SH-SY5Y (cell line): ENCODE measurements at regions not wholly inside any gene's neighbourhood (a gene's known extent, or its start where the extent isn't known, plus 50 kb on each side); places are given as distances from the start of the nearest gene placed in this dataset.

ENCODE experiments used
- GATA2 ChIP-seq: IDR thresholded peaks from 2 replicates; pipeline ENCODE4 v1.6.1; 2011; ENCODE audit warnings: mild to moderate bottlenecking, low read depth, low read length
- GATA3 ChIP-seq: IDR thresholded peaks from 2 replicates; pipeline ENCODE4 v1.6.1; 2011; ENCODE audit warnings: low read depth, mild to moderate bottlenecking, low read length, moderate library complexity

DNA sequence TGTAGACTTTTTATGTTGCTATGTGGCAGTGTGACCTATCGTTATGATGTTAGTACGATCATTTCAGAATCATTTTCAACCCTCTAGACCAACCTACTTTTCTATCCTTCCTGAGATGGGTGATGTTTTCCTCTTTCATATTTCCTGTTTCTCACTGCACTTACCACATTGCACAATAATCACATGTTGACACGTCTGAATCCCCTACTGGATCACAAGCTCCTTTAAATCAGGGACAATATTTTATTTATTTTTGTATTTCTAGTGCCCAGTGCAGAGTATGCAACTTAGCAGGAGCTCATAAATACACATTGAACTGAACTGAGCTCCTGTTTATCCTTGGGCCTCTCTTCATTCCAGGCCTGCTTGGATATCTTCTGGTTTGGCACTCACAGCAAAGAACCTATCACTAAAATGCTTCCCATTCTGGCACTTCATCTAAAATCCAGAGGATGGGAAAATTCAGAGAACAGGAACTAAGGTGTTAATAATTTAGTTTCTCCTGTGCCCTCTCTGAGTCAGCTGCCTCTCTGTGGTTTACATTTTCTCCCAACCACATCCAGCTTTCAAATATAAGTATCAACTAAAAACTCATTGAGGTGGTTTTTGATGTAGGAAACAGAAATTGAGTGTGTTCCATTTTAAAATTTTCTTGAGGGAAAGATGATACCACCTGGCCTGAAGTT is 69.4 kb upstream of the DYRK2 start:
- TF ChIP-seq GATA2: no peak
- no peak for TF ChIP-seq GATA3

DNA sequence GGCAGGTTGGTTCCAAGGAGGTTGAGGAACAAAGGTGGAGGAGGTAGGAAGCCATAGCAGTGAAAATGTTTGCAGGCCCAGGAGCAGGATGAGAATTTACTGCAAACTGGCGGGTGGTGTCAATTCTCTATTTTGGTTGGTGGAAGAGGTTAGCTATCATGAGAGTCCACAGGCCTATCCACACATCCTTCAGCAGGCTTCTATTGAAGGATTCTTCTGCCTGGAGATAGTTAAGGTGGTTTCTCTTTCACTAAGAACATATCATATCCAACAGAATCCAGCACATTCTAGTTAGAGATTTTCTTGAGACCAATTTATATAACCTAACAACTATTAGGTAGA is 68.9 kb upstream of the DYRK2 start:
- TF ChIP-seq GATA3: no peak
- TF ChIP-seq GATA2: no peak

DNA sequence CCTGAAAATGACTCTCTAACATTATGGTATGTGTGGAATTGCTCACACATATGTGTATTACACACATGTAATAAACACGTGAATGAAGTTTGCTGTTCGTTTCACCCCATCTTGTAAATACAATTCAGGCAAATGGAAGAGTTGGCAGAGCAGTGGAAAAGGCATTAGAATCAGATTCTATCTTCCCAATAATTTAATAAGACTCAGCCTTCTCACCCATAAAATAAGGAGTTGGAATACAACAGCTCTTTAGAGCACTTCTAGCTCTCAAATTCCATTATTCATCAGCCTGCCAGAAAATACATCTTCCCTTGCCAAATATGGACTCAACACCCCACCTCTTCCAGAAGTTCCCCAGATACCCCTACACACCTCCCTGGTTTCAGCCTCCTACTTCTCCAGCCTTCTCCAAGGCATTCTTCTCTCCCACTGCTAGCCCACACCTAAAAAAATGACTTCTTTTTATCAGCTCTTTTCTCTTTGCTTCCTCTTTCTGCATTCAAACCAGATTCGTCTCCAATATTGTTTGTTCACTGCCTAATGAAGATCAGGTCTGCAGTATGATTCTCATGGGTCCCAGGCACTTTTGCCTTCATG is 66.2 kb upstream of the DYRK2 start:
- TF ChIP-seq GATA3 (no peak), GATA2 (no peak)

DNA sequence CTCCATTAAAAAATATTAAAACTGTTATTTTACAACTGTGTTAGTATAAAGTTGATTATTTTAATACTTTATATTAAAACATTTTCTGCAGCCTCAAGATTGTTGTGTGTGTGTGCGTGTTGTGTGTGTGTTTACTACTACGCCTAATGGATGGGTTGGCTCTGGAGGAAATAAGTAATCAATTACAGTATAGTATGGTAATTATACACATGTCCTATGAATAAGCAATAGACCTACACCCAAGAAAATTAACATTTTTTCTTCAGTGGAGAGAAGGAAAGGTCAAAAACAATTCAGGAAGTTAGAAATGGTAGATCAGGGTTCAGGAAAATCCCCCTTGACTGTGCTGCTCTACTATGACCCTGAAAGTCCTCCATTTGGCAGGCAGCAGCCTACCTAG is 65.7 kb upstream of the DYRK2 start:
- TF ChIP-seq GATA3 (no peak), GATA2 (no peak)

DNA sequence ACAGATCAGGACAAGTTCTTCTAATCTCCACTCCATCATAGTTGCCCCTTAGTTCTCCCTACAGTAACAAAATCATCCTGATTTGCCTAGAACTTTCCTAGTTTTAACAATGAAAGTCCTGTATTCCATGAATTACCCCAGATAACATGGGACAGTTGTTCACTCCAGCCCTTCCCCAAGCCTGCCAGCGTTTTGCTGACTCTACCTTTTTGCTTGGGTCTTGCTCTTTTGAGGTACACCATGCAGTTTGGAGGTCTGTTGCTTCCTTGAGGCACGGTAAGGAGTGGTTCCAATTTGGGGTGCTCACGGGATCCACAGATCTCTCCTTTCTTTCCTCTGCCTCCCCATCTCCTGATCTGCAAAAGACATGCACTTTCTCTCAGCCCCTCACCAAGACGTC is 61.6 kb upstream of the DYRK2 start:
- TF ChIP-seq GATA3 (no peak), GATA2 (no peak)

DNA sequence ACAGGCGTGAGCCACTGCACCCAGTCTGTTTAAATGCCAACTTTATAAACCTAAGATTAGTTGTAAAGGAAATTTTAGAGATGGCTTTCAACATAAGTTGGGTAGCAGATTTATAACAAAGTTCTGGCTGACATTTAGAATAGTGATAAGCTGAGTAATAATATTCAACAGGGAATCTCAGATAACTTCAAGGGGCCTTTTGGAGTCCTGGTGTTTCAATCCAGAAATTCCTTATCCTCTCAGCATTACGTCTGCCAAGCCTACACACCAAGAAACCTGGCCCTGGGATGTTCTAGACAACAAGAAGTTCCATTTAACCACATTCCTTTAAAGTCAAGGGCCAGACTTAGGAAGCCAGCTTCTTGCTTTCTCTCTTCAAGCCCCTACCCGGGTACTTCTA is 59.5 kb upstream of the DYRK2 start:
- TF ChIP-seq GATA3 (no peak), GATA2 (no peak)

DNA sequence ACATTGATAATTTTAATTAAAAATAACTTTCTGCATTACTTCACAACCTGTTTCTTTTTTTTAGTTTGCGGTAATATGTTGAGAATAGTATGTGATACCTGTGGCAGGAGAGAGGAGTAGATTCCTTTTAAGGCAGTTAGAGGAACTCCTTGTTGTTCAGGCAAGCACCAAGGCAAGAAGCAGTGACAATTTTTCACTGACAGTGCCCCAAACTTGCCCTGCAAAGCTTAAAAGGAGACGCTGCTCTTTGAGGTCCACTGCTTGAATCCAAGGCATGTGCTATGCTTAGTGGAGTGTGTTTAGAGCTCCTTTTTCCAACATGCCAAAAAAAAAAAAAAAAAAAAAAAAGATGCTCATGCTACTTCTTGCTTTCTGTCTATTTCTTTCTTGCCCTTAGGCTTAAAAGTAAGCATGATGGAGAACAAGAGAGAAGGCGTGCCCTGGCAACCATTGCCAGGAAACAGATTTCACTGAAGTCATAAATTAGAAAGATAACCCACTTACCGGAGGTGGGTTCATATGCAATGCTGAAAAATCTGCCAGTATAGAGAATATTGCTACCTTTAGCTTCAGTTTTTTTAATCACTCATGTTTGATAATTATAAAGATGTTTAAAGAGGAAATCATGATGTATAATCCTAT is 58.3 kb upstream of the DYRK2 start:
- no peak for TF ChIP-seq GATA2
- TF ChIP-seq GATA3: no peak

DNA sequence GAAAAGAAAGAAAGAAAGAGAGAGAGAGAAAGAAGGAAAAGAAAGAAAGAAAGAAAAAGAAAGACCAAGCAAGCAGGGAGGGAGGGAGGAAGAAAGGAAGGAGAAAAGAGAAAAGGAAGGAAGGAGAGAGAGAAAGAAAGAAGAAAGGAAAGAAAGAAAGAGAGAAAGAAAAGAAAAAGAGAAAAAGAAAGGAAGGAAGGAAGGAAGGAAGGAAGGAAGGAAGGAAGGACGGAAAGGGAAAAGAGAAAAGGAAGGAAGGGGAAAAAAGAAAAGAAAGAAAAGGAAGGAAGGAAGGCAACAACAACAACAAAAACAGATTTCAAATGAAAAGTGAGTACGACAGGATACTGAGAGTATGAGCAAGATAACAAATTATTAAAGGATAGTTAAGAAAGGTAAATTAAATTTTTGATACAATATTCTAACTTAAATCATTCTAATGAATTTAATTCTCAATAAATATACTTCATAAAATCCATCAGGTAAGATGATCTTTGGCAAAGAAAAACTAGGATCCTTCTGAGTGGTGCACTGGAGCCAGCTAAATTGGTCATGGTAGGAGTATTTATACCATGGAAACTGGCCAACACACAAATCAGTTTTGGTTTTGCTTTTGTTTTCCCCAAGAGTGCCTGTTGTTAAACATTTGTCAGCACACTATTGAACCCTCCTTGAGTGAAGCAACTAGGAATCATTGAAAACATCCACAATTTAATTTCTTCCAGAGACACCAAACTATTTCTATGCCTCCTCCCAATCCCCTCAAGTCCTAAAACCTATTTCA is 56.1 kb upstream of the DYRK2 start:
- no peak for TF ChIP-seq GATA2
- TF ChIP-seq GATA3: no peak

DNA sequence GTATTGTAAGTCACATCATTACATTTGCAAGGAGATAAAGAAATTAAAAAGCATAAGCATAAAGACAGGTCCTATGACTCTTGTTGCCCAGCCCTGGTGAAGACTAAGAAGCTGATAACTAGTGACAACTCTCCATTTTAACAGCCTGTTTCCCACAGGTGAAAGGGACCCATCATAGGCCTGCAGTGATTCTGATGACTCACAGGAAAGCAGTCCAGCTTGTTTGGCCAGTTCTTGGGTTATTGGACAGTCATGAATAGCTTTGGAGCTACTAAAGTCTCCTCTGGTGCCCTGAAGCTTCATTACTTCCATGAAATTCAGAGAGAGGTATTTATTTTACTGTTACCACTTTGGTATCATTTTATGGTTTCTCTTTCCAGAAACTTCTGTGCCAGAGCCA is 55.5 kb upstream of the DYRK2 start:
- TF ChIP-seq GATA3 (no peak), GATA2 (no peak)

DNA sequence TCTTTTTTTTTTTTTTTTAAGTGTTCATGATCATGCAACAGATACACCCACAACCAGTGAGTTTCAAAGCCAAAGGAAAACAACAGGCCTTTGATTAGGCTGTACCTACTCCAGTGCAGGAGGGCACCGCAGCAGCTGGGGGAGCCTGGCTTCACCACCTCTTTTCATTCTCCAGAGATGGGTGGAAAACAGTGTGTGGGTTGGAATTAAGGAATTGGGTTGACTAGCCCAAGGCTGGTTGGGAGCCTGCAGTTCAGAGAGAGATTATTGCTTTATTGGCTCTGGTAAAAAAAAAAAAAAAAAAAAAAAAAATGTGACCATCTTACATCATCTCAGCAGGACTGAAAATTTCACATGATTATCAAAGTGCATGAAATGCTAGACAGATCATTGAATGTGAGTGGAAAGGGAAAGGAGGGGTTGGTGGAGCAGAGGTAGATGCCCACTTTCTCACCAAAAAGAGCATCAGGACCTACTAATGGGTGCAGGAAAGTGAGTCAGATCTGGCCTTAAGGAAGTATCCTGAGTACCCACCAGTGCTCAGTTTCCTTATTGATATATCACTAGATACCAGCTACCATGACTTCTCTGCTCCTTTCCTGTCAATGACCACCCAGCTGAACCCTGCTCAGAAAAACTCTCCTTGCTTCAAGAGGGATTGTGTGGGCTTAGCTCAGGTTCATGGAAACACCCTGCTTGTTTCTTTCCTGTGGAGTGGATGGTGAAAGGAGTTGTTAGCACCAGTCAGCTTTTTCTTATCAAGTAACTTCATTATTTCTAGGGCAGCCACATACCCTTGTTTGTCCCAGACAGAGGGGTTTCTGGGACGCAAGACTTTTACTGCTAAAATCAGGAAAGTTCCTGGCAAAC is 54.8 kb upstream of the DYRK2 start:
- TF ChIP-seq GATA3 (no peak), GATA2 (no peak)

DNA sequence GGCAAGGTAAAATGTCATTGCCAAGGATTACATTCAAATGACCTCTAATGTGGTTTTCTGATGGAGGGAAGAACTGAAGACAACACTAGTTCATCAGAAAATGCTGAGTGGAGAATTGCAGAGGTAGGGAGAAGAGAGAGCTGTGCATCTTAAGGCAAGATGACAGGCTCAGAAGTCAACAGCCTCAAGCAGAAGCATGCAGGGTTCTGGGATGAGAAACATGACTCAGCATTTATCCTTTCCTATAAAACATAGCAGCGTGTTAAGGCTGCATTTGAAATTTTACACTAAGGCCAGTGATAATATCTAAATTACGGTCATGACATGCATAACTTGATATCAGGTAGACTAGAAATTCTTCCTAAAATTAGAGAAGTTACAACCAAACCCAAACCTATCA is 53.7 kb upstream of the DYRK2 start:
- TF ChIP-seq GATA2 (no peak), GATA3 (no peak)

DNA sequence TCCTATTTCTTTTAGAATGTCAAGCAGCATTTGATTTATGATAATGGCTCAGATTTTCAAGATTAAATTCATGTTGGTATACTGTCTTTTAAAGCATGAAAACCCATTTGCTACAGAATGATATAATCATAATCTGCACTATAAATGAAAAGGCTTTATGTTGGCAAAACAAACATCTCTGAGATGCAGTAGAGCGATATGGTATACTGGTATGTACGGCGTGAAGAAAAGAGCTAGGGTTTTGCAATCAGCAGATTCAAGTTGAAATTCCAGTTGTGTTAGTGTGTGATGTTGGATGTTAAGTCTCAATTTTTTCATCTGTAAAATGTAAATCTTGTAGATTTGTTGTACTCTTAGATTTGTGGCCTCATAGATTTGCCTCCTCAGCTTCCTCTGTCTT is 53.2 kb upstream of the DYRK2 start:
- TF ChIP-seq GATA3 (no peak), GATA2 (no peak)

DNA sequence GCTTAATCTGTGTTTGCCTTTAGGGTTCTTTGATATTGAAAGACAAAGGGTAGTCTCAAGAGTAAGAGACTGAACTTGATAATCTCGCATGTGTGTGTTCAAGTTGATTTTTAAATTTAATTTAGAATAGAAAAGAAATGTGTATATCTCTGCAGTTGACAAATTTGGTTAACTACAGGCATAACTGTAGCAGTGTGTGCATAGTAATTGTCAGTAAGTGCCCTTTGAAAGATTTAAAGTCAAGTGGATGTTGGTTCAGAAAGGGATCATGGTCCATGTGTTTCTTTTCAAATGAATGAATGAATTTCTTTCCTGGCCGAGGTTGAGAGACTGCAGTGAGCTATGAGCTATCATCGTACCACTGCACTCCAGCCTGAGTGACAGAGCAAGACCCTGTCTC is 49.9 kb upstream of the DYRK2 start:
- no peak for TF ChIP-seq GATA3
- TF ChIP-seq GATA2: no peak
